ENCODE measurements at regions not wholly inside any gene's neighbourhood (a gene's known extent, or its start where the extent isn't known, plus 50 kb on each side); places are given as distances from the start of the nearest gene placed in this dataset.

- no peak for DNase-seq (ENCODE audit: low spot score)
Observed at GRCh38 chr4:115929373-115929772, 816.0 kb upstream of the NDST4 start.

- no peak for DNase-seq (ENCODE audit: low spot score)
Observed at GRCh38 chr4:115927382-115927781, 814.0 kb upstream of the NDST4 start.

- no peak for DNase-seq (ENCODE audit: low spot score)
Observed at GRCh38 chr4:115923152-115923551, 809.7 kb upstream of the NDST4 start.

- no peak for DNase-seq (ENCODE audit: low spot score)
Observed at GRCh38 chr4:115920637-115921036, 807.2 kb upstream of the NDST4 start.

- no peak for DNase-seq (ENCODE audit: low spot score)
Observed at GRCh38 chr4:115918149-115918548, 804.7 kb upstream of the NDST4 start.

- no peak for DNase-seq (ENCODE audit: low spot score)
Observed at GRCh38 chr4:115906428-115906827, 793.0 kb upstream of the NDST4 start.

- DNase-seq (ENCODE audit: low spot score) = no peak
Observed at GRCh38 chr4:115883847-115884246, 770.4 kb upstream of the NDST4 start.

- no peak for DNase-seq (ENCODE audit: low spot score)
Observed at GRCh38 chr4:115883231-115883630, 769.8 kb upstream of the NDST4 start.

GRCh38 chr4:115873048-115873447 is 759.6 kb upstream of the NDST4 start:
- DNase-seq (ENCODE audit: low spot score) = no peak

GRCh38 chr4:115871596-115871995 is 758.2 kb upstream of the NDST4 start:
- no peak for DNase-seq (ENCODE audit: low spot score)

- DNase-seq (ENCODE audit: low spot score) = no peak
Observed at GRCh38 chr4:115866364-115866896, 753.0 kb upstream of the NDST4 start.

- no peak for DNase-seq (ENCODE audit: low spot score)
Observed at GRCh38 chr4:115865736-115866135, 752.3 kb upstream of the NDST4 start.

GRCh38 chr4:115852767-115853091 is 739.3 kb upstream of the NDST4 start:
- DNase-seq (ENCODE audit: low spot score) = no peak

- DNase-seq (ENCODE audit: low spot score) = peak; percentile 17
Observed at GRCh38 chr4:115851918-115852766, 738.7 kb upstream of the NDST4 start.

GRCh38 chr4:115850799-115851509 is 737.5 kb upstream of the NDST4 start:
- DNase-seq (ENCODE audit: low spot score) = no peak

GRCh38 chr4:115844180-115844579 is 730.8 kb upstream of the NDST4 start:
- peak; percentile 5 for DNase-seq (ENCODE audit: low spot score)

GRCh38 chr4:115841871-115842270 is 728.5 kb upstream of the NDST4 start:
- DNase-seq (ENCODE audit: low spot score) = no peak

GRCh38 chr4:115834441-115834840 is 721.0 kb upstream of the NDST4 start:
- DNase-seq (ENCODE audit: low spot score) = no peak

- DNase-seq (ENCODE audit: low spot score) = no peak
Observed at GRCh38 chr4:115824630-115825029, 711.2 kb upstream of the NDST4 start.

- DNase-seq (ENCODE audit: low spot score) = no peak
Observed at GRCh38 chr4:115803825-115804224, 690.4 kb upstream of the NDST4 start.

- DNase-seq (ENCODE audit: low spot score) = no peak
Observed at GRCh38 chr4:115790812-115791211, 677.4 kb upstream of the NDST4 start.

GRCh38 chr4:115781528-115782146 is 668.2 kb upstream of the NDST4 start:
- no peak for DNase-seq (ENCODE audit: low spot score)

- DNase-seq (ENCODE audit: low spot score) = no peak
Observed at GRCh38 chr4:115780835-115781234, 667.4 kb upstream of the NDST4 start.

All from HuH-7 (cell line).